ENCODE measurements at regions not wholly inside any gene's neighbourhood (a gene's known extent, or its start where the extent isn't known, plus 50 kb on each side); places are given as distances from the start of the nearest gene placed in this dataset.

DNA sequence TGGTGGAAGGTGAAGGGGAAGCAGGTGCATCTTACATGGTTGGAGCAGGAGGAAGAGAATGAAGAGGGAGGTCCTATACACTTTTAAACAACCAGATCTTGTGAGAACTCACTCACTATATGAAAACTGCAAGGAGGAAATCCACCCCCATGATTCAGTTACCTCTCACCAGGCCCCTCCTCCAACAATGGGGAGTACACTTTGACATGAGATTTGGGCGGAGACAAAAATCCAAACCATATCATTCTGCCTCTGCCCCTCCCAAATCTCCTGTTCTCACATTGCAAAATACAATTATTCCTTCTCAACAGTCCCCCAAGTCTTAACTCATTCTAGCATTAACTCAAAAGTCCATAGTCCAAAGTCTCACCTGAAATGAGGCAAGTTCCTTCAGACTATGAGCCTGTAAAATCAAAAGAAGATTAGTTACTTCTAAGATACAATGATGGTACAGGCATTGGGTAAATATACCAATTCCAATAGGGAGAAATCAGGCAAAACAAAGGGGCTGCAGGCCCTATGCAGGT lies 60.5 kb downstream of the EDN1 start:
- no peak overlapping the region for H4K5ac ChIP-seq (ENCODE audit: insufficient read length, low read depth, low read length)
- no peak overlapping the region for H3K4me2 ChIP-seq (ENCODE audit: insufficient read depth in 1 of 2, low read depth in 2 of 2, low read length in 2 of 2)
- no peak overlapping the region for H2BK15ac ChIP-seq (ENCODE audit: low read length)
- H3K79me1 ChIP-seq (ENCODE audit: low read depth, low read length) = no peaks in the 10 kb centered on the region
- H3K79me2 ChIP-seq (ENCODE audit: control insufficient read depth in 1 of 2, insufficient read depth in 2 of 2, low read length in 2 of 2) = no peaks in the 10 kb centered on the region
- H3K4me3 ChIP-seq (ENCODE audit: extremely low read depth in 1 of 4, insufficient read depth in 2 of 4, low read depth in 3 of 4, low read length in 4 of 4) = peak overlapping the region in 1 of 4 experiments; percentile 7; a peak in 1 of 8 replicates
- no peak overlapping the region for H2BK12ac ChIP-seq (ENCODE audit: low read depth, low read length)
- peaks cover 22 to 25% of the 10 kb centered on the region in 2 experiments for H3K9me3 ChIP-seq (ENCODE audit: insufficient read depth in 2 of 2, low read depth in 1 of 2, low read length in 1 of 2)
- H3K56ac ChIP-seq (replicated peaks; ENCODE audit: insufficient read length, low read depth, low read length) = no peak overlapping the region
- no peak overlapping the region for H3K27ac ChIP-seq (ENCODE audit: low read depth, low read length)
- H2BK120ac ChIP-seq (replicated peaks; ENCODE audit: low read depth, low read length) = no peak overlapping the region
- no peak overlapping the region for H3K4ac ChIP-seq (replicated peaks; ENCODE audit: insufficient read length, low read depth, low read length)
- H2AK5ac ChIP-seq (ENCODE audit: low read depth, low read length) = no peak overlapping the region
- H3K4me1 ChIP-seq (replicated peaks in 1 of 4; ENCODE audit: control insufficient read depth in 3 of 4, insufficient read depth in 4 of 4, low read length in 3 of 4) = peaks cover 3 to 12% (median 6%) of the 10 kb centered on the region in 4 experiments; a peak in 6 of 7 replicates
- WGBS, 2 experiments (ENCODE audit: extremely low coverage in 1 of 2, insufficient coverage in 1 of 2, insufficient read length in 1 of 2, insufficient replicate concordance in 2 of 2, low coverage in 1 of 2, low lambda C conversion rate in 2 of 2, missing lambda C conversion rate in 1 of 2) = 100% methylated on average over 1 of the region's 1 CpG; no CpG with 5 or more reads in 1 of the 2 experiments
- H4K20me1 ChIP-seq (replicated peaks in 1 of 2; ENCODE audit: control insufficient read depth in 1 of 2, insufficient read depth in 2 of 2, low read length in 2 of 2) = no peaks in the 10 kb centered on the region
- H2BK20ac ChIP-seq (ENCODE audit: low read length) = no peak overlapping the region
- DNase-seq (ENCODE audit: low read depth in 1 of 2, low spot score in 2 of 2) = no peak
- no peak overlapping the region for H3K23ac ChIP-seq (ENCODE audit: insufficient read length)
- H4K91ac ChIP-seq (replicated peaks; ENCODE audit: insufficient read length, low read length) = no peak overlapping the region
- H2BK5ac ChIP-seq (ENCODE audit: low read depth, low read length) = peak overlapping the region; percentile 41; the same call in 1 of the 2 replicates
- peaks cover 0 to 4% (median 0%) of the 10 kb centered on the region in 4 experiments; a peak in 1 of 8 replicates for H3K36me3 ChIP-seq (ENCODE audit: control insufficient read depth in 2 of 4, insufficient read depth in 4 of 4, low read length in 3 of 4)
- no peaks in the 10 kb centered on the region for H3K27me3 ChIP-seq (replicated peaks in 1 of 4; ENCODE audit: control insufficient read depth in 3 of 4, extremely low read depth in 1 of 4, insufficient read depth in 3 of 4, low read length in 3 of 4)
- POLR2A ChIA-PET (ENCODE audit: partially characterized antibody) = no interaction called here
- no peaks in the 10 kb centered on the region for H3K23me2 ChIP-seq (ENCODE audit: low read depth, low read length)
- no peak for FAIRE-seq
- CTCF ChIA-PET (ENCODE audit: partially characterized antibody) = no interaction called here
- H3K18ac ChIP-seq (ENCODE audit: extremely low read depth, low read length) = no peak overlapping the region
- H3K14ac ChIP-seq (ENCODE audit: insufficient read length) = no peak overlapping the region
- H2AFZ ChIP-seq (ENCODE audit: low read length) = no peak overlapping the region
- H3K9ac ChIP-seq (replicated peaks in 1 of 4; ENCODE audit: extremely low read depth in 1 of 4, low read depth in 3 of 4, low read length in 3 of 4) = no peak overlapping the region
- TF ChIP-seq SAP30 (IDR thresholded peaks at IDR 0.05; ENCODE audit: insufficient read depth, insufficient replicate concordance, low read length) = no peak
- TF ChIP-seq RXRA (IDR thresholded peaks at IDR 0.05; ENCODE audit: insufficient read depth, low read depth, low read length) = no peak
- TF ChIP-seq GABPA (IDR thresholded peaks at IDR 0.05; ENCODE audit: borderline replicate concordance, insufficient read depth, low read length) = no peak
- no peak for TF ChIP-seq SP1 (IDR thresholded peaks at IDR 0.05; ENCODE audit: low read depth, low read length)
- TF ChIP-seq RAD21 (IDR thresholded peaks at IDR 0.05 in 1 of 2, conservative IDR thresholded peaks at IDR 0.05 in 1 of 2; ENCODE audit: low read depth in 2 of 2, low read length in 2 of 2) = no peak
- no peak overlapping the region for H4K8ac ChIP-seq (ENCODE audit: extremely low read depth, insufficient read depth, low read length)

All from H1 (cell line).